Ascending aorta (tissue), 2 donors: ENCODE measurements at regions not wholly inside any gene's neighbourhood (a gene's known extent, or its start where the extent isn't known, plus 50 kb on each side); places are given as distances from the start of the nearest gene placed in this dataset.

ENCODE experiments used
- DNase-seq, 2 donors: peaks; one replicate each; pipeline ENCODE4 v3.0.0-alpha.2; 2019; ENCODE audit warnings: low spot score in 2 of 2
- H3K27ac ChIP-seq, 2 donors: fragments of 200-600 bp; sonication (generic); one replicate each; pipeline ENCODE4 v1.5.1; 2016 to 2017; ENCODE audit warnings: mild to moderate bottlenecking in 1 of 2
- H3K27me3 ChIP-seq: fragments of 200-600 bp; sonication (generic); one replicate; pipeline ENCODE4 v1.5.1; 2017
- H3K36me3 ChIP-seq, 2 donors: fragments of 200-600 bp; sonication (generic); one replicate each; pipeline ENCODE4 v1.5.1; 2016
- H3K4me1 ChIP-seq, 2 donors: fragments of 200-600 bp; sonication (generic); one replicate each; pipeline ENCODE4 v1.5.1; 2016 to 2017; ENCODE audit warnings: mild to moderate bottlenecking in 1 of 2
- H3K4me3 ChIP-seq, 2 donors: fragments of 200-600 bp; sonication (generic); one replicate each; pipeline ENCODE4 v1.5.1; 2016 to 2017; ENCODE audit warnings: mild to moderate bottlenecking in 1 of 2
- H3K9me3 ChIP-seq, 2 donors: fragments of 200-600 bp; sonication (generic); one replicate each; pipeline ENCODE4 v1.5.1; 2016
- CTCF ChIP-seq, 3 experiments: fragments of 200-600 bp in 2 of 3; fragments of 450-650 bp in 1 of 3; sonication (generic) in 2 of 3; IDR thresholded peaks; one replicate each; pipeline ENCODE4 v1.5.1; 2016 to 2019; ENCODE audit warnings: antibody characterized with exemption in 3 of 3, mild to moderate bottlenecking in 1 of 3, moderate library complexity in 1 of 3
- intact Hi-C: fragments of 100-400 bp; cut with DNase I; formaldehyde crosslinking; loops from one replicate; pipeline ENCODE4 v1.15.1; 2023

GRCh38 chr2:217185265-217185995, 325.6 kb upstream of the TNP1 start:
- H3K27me3 ChIP-seq, result no peaks in the 10 kb centered on the region
- H3K27ac ChIP-seq, result peak overlapping the region; percentile 76 to 80
- intact Hi-C loops, result loop anchor here (2.0 to 5.0 kb wide), 3 partner anchors 33 to 177 kb away; no protein-coding TSS in a partner anchor
- DNase-seq, result peak in 1 of 2 donors; percentile 72
- no peak for TF ChIP-seq CTCF (IDR thresholded peaks at IDR 0.05)
- H3K36me3 ChIP-seq, result no peaks in the 10 kb centered on the region
- no peak overlapping the region for H3K4me3 ChIP-seq
- H3K4me1 ChIP-seq, result peaks cover 11 to 45% of the 10 kb centered on the region in 2 donors
- H3K9me3 ChIP-seq, result no peaks in the 10 kb centered on the region

- H3K4me3 ChIP-seq, result no peak overlapping the region
- no peak for DNase-seq
- no peak overlapping the region for H3K27ac ChIP-seq
- intact Hi-C loops, result loop anchor here (2.0 kb wide), 2 partner anchors 35 to 77 kb away; no protein-coding TSS in a partner anchor
- H3K36me3 ChIP-seq, result no peaks in the 10 kb centered on the region
- H3K4me1 ChIP-seq, result peaks cover 11 to 38% of the 10 kb centered on the region in 2 donors
- no peak for TF ChIP-seq CTCF (IDR thresholded peaks at IDR 0.05)
- no peaks in the 10 kb centered on the region for H3K9me3 ChIP-seq
- no peaks in the 10 kb centered on the region for H3K27me3 ChIP-seq
Measured at GRCh38 chr2:217184242-217184641, 324.4 kb upstream of the TNP1 start.

- H3K36me3 ChIP-seq, result no peaks in the 10 kb centered on the region
- H3K4me3 ChIP-seq, result no peak overlapping the region
- H3K9me3 ChIP-seq, result no peaks in the 10 kb centered on the region
- H3K4me1 ChIP-seq, result peaks cover 11 to 37% of the 10 kb centered on the region in 2 donors
- DNase-seq, result no peak
- intact Hi-C loops, result no loop called here
- H3K27me3 ChIP-seq, result no peaks in the 10 kb centered on the region
- peak overlapping the region; percentile 19 to 27 for H3K27ac ChIP-seq
- no peak for TF ChIP-seq CTCF (IDR thresholded peaks at IDR 0.05)
Measured at GRCh38 chr2:217183471-217183870, 323.6 kb upstream of the TNP1 start.

GRCh38 chr2:217182926-217183325, 323.1 kb upstream of the TNP1 start:
- no peaks in the 10 kb centered on the region for H3K27me3 ChIP-seq
- peak overlapping the region; percentile 19 to 27 for H3K27ac ChIP-seq
- H3K4me1 ChIP-seq, result peaks cover 11 to 37% of the 10 kb centered on the region in 2 donors
- no peaks in the 10 kb centered on the region for H3K36me3 ChIP-seq
- no peaks in the 10 kb centered on the region for H3K9me3 ChIP-seq
- intact Hi-C loops, result no loop called here
- no peak for DNase-seq
- H3K4me3 ChIP-seq, result no peak overlapping the region
- TF ChIP-seq CTCF (IDR thresholded peaks at IDR 0.05), result no peak

GRCh38 chr2:217181512-217181911, 321.6 kb upstream of the TNP1 start:
- Histone ChIP-seq H3K27ac (peak overlapping the region in 1 of 2 donors; percentile 27), H3K36me3 (no peaks in the 10 kb centered on the region), H3K27me3 (no peaks in the 10 kb centered on the region), H3K4me1 (peaks cover 5 to 31% of the 10 kb centered on the region in 2 donors), H3K4me3 (no peak overlapping the region), H3K9me3 (peaks cover 0 to under 1% of the 10 kb centered on the region in 2 donors)
- no peak for TF ChIP-seq CTCF (IDR thresholded peaks at IDR 0.05)
- intact Hi-C loops, result no loop called here
- DNase-seq, result no peak
